DOHH2 (cell line): ENCODE measurements at regions not wholly inside any gene's neighbourhood (a gene's known extent, or its start where the extent isn't known, plus 50 kb on each side); places are given as distances from the start of the nearest gene placed in this dataset.

Experiments used
- CTCF ChIP-seq: fragments of 200-600 bp; sonication (generic); IDR thresholded peaks from one replicate; pipeline ENCODE4 v1.5.1; 2014; ENCODE audit warnings: antibody characterized with exemption, mild to moderate bottlenecking, low read depth, low read length; ENCODE audit not compliant: poor library complexity, severe bottlenecking
- EZH2phosphoT487 ChIP-seq: fragments of 200-600 bp; sonication (generic); IDR thresholded peaks from 2 replicates; pipeline ENCODE4 v1.6.1; 2017; ENCODE audit warnings: borderline replicate concordance, mild to moderate bottlenecking, antibody characterized with exemption, low read length, moderate library complexity, mixed read lengths

GRCh38 chr7:47672977-47673381 lies 91.1 kb upstream of the TNS3 start:
- TF ChIP-seq EZH2phosphoT487 (no peak), CTCF (no peak)
